ENCODE measurements at regions not wholly inside any gene's neighbourhood (a gene's known extent, or its start where the extent isn't known, plus 50 kb on each side); places are given as distances from the start of the nearest gene placed in this dataset.

GRCh38 chr1:58356402-58356801 is 190.1 kb downstream of the OMA1 start:
- Histone ChIP-seq H3K9me3 (replicated peaks; ENCODE audit: control insufficient read depth, insufficient read depth, low read depth, low read length) (no peaks in the 10 kb centered on the region), H3K27ac (ENCODE audit: extremely low read depth, low read depth, low read length) (no peak overlapping the region), H3K4me2 (ENCODE audit: insufficient read depth, low read length) (no peak overlapping the region), H3K79me2 (ENCODE audit: control insufficient read depth, insufficient read depth, low read length) (no peaks in the 10 kb centered on the region), H3K4me3 (no peak overlapping the region), H3K9ac (ENCODE audit: insufficient read depth in 1 of 2, low read depth in 2 of 2, low read length in 2 of 2) (no peak overlapping the region), H2AFZ (ENCODE audit: low read depth, low read length) (no peak overlapping the region), H3K9me1 (ENCODE audit: control insufficient read depth, insufficient read depth, low read length) (no peaks in the 10 kb centered on the region), H3K4me1 (replicated peaks in 1 of 2; ENCODE audit: control insufficient read depth in 2 of 2, insufficient read depth in 2 of 2, low read length in 2 of 2) (no peaks in the 10 kb centered on the region), H3K27me3 (ENCODE audit: control insufficient read depth in 2 of 2, insufficient read depth in 2 of 2, low read length in 2 of 2) (no peaks in the 10 kb centered on the region), H4K20me1 (replicated peaks; ENCODE audit: control insufficient read depth, insufficient read depth, low read length) (no peaks in the 10 kb centered on the region), H3K36me3 (ENCODE audit: control insufficient read depth, insufficient read depth, low read length) (no peaks in the 10 kb centered on the region)
- no TSS peak for BruUV-seq (replicated peaks)
- no peak for FAIRE-seq
- intact Hi-C loops (cut with micrococcal nuclease) (no loop called here), in situ Hi-C loops (cut with MboI) (no loop called here)
- no peak for DNase-seq (ENCODE audit: extremely low read depth in 1 of 4, low spot score in 3 of 4)
- ATAC-seq: no peak
- TF ChIP-seq SOX6 (IDR thresholded peaks at IDR 0.05) (no peak), ZFP1 (CRISPR knock-in tag; IDR thresholded peaks at IDR 0.05) (no peak), NONO (IDR thresholded peaks at IDR 0.05; ENCODE audit: low read depth in 2 of 2, low read length in 1 of 2) (no peak), ZNF444 (CRISPR knock-in tag; IDR thresholded peaks at IDR 0.05) (no peak), ZNF133 (CRISPR knock-in tag; IDR thresholded peaks at IDR 0.05) (no peak), JUN (IDR thresholded peaks at IDR 0.05; ENCODE audit: borderline replicate concordance, low read depth, low read length) (no peak), JUN (CRISPR knock-in tag; IDR thresholded peaks at IDR 0.05; ENCODE audit: borderline replicate concordance) (no peak), ZNF77 (CRISPR knock-in tag; IDR thresholded peaks at IDR 0.05) (no peak), JUNB (CRISPR knock-in tag; conservative IDR thresholded peaks at IDR 0.05) (no peak), ZNF140 (CRISPR knock-in tag; IDR thresholded peaks at IDR 0.05) (no peak), PTRF (tag; IDR thresholded peaks at IDR 0.05) (no peak), HLTF (IDR thresholded peaks at IDR 0.05) (no peak), ETV6 (IDR thresholded peaks at IDR 0.05; ENCODE audit: borderline replicate concordance in 1 of 2, low read depth in 2 of 2, low read length in 1 of 2) (no peak), ETV6 (CRISPR knock-in tag; IDR thresholded peaks at IDR 0.05; ENCODE audit: borderline replicate concordance) (no peak), MEF2D (tag; conservative IDR thresholded peaks at IDR 0.05; ENCODE audit: low read depth) (no peak)
- TF ChIP-seq, protein P1, sequence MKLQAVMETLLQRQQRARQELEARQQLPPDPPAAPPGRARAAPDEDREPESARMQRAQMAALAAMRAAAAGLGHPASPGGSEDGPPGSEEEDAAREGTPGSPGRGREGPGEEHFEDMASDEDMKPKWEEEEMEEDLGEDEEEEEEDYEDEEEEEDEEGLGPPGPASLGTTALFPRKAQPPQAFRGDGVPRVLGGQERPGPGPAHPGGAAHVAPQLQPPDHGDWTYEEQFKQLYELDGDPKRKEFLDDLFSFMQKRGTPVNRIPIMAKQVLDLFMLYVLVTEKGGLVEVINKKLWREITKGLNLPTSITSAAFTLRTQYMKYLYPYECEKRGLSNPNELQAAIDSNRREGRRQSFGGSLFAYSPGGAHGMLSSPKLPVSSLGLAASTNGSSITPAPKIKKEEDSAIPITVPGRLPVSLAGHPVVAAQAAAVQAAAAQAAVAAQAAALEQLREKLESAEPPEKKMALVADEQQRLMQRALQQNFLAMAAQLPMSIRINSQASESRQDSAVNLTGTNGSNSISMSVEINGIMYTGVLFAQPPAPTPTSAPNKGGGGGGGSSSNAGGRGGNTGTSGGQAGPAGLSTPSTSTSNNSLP (IDR thresholded peaks at IDR 0.05; ENCODE audit: borderline replicate concordance, low read depth, low read length): no peak
- TF ChIP-seq, protein P2, sequence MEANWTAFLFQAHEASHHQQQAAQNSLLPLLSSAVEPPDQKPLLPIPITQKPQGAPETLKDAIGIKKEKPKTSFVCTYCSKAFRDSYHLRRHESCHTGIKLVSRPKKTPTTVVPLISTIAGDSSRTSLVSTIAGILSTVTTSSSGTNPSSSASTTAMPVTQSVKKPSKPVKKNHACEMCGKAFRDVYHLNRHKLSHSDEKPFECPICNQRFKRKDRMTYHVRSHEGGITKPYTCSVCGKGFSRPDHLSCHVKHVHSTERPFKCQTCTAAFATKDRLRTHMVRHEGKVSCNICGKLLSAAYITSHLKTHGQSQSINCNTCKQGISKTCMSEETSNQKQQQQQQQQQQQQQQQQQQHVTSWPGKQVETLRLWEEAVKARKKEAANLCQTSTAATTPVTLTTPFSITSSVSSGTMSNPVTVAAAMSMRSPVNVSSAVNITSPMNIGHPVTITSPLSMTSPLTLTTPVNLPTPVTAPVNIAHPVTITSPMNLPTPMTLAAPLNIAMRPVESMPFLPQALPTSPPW (CRISPR knock-in tag; IDR thresholded peaks at IDR 0.05): no peak
- TF ChIP-seq, protein P3, sequence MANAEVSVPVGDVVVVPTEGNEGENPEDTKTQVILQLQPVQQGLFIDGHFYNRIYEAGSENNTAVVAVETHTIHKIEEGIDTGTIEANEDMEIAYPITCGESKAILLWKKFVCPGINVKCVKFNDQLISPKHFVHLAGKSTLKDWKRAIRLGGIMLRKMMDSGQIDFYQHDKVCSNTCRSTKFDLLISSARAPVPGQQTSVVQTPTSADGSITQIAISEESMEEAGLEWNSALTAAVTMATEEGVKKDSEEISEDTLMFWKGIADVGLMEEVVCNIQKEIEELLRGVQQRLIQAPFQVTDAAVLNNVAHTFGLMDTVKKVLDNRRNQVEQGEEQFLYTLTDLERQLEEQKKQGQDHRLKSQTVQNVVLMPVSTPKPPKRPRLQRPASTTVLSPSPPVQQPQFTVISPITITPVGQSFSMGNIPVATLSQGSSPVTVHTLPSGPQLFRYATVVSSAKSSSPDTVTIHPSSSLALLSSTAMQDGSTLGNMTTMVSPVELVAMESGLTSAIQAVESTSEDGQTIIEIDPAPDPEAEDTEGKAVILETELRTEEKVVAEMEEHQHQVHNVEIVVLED (CRISPR knock-in tag; IDR thresholded peaks at IDR 0.05): no peak
- ChIA-PET POLR2A (no interaction called here), CTCF (ENCODE audit: low intra/inter-chr PET ratio) (no interaction called here)
- 0% methylated on average over 2 of the region's 2 CpGs for WGBS (ENCODE audit: insufficient coverage, low coverage, missing lambda C conversion rate)

All from K562 (cell line).